ENCODE measurements at regions not wholly inside any gene's neighbourhood (a gene's known extent, or its start where the extent isn't known, plus 50 kb on each side); places are given as distances from the start of the nearest gene placed in this dataset.

DNA sequence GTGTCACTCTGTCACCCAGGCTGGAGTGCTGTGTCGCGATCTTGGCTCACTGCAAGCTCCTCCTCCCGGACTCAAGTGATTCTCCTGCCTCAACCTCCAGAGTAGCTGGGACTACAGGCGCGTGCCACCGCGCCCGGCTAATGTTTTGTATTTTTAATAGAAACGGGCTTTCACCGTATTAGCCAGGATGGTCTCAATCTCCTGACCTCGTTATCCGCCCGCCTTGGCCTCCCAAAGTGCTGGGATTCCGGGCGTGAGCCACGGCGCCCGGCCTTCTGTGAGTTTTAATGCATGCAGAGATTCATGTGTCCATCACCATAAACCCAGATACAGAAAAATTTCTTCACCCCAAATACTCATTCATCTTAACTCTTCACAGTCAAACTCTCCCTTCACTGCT is 1046.7 kb downstream of the CDH9 start:
- ChIA-PET CTCF (ENCODE audit: low intra/inter-chr PET ratio, low total read pairs) (no interaction called here), POLR2A (no interaction called here)
- Histone ChIP-seq H3K9me3 (ENCODE audit: low read length) (peaks cover 19% of the 10 kb centered on the region), H4K20me1 (ENCODE audit: insufficient read depth, low read length) (no peaks in the 10 kb centered on the region), H3K27ac (ENCODE audit: extremely low read length, insufficient read depth, low read length) (no peak overlapping the region), H3K4me1 (ENCODE audit: insufficient read depth, low read length) (no peaks in the 10 kb centered on the region), H3K36me3 (replicated peaks in 1 of 2; ENCODE audit: control insufficient read depth in 1 of 2, insufficient read depth in 2 of 2, low read length in 2 of 2) (no peaks in the 10 kb centered on the region), H3K4me3 (replicated peaks in 1 of 3; ENCODE audit: insufficient read depth in 1 of 3, low read depth in 2 of 3, low read length in 3 of 3) (no peak overlapping the region), H3K9ac (ENCODE audit: insufficient read depth, low read depth, low read length) (no peak overlapping the region), H3K4me2 (ENCODE audit: low read depth, low read length) (no peak overlapping the region), H3K79me2 (ENCODE audit: insufficient read depth, low read length) (no peaks in the 10 kb centered on the region), H3K27me3 (ENCODE audit: control insufficient read depth in 1 of 2, insufficient read depth in 2 of 2, low read length in 2 of 2) (no peaks in the 10 kb centered on the region), H2AFZ (ENCODE audit: low read length) (no peak overlapping the region)
- in situ Hi-C loops (cut with HindIII; ENCODE audit: extremely low pct_ligation_motif_present, low pct_unique_long_range_greater_than_20kb) (no loop called here), intact Hi-C loops (cut with micrococcal nuclease; ENCODE audit: unreplicated experiment) (no loop called here)
- BruUV-seq (replicated peaks): no TSS peak
- no peak for TF ChIP-seq NFE2L2 (IDR thresholded peaks at IDR 0.05; ENCODE audit: low read length)
- TF ChIP-seq HNRNPL (IDR thresholded peaks at IDR 0.05; ENCODE audit: low read depth, low read length): no peak
- TF ChIP-seq, protein P1, sequence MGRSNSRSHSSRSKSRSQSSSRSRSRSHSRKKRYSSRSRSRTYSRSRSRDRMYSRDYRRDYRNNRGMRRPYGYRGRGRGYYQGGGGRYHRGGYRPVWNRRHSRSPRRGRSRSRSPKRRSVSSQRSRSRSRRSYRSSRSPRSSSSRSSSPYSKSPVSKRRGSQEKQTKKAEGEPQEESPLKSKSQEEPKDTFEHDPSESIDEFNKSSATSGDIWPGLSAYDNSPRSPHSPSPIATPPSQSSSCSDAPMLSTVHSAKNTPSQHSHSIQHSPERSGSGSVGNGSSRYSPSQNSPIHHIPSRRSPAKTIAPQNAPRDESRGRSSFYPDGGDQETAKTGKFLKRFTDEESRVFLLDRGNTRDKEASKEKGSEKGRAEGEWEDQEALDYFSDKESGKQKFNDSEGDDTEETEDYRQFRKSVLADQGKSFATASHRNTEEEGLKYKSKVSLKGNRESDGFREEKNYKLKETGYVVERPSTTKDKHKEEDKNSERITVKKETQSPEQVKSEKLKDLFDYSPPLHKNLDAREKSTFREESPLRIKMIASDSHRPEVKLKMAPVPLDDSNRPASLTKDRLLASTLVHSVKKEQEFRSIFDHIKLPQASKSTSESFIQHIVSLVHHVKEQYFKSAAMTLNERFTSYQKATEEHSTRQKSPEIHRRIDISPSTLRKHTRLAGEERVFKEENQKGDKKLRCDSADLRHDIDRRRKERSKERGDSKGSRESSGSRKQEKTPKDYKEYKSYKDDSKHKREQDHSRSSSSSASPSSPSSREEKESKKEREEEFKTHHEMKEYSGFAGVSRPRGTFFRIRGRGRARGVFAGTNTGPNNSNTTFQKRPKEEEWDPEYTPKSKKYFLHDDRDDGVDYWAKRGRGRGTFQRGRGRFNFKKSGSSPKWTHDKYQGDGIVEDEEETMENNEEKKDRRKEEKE (IDR thresholded peaks at IDR 0.05): no peak
- no peak for TF ChIP-seq ZNF558 (CRISPR knock-in tag; IDR thresholded peaks at IDR 0.05; ENCODE audit: borderline replicate concordance)
- no peak for TF ChIP-seq ZNF20 (CRISPR knock-in tag; IDR thresholded peaks at IDR 0.05)
- no peak for TF ChIP-seq ZNF230 (CRISPR knock-in tag; IDR thresholded peaks at IDR 0.05)
- TF ChIP-seq, protein P2, sequence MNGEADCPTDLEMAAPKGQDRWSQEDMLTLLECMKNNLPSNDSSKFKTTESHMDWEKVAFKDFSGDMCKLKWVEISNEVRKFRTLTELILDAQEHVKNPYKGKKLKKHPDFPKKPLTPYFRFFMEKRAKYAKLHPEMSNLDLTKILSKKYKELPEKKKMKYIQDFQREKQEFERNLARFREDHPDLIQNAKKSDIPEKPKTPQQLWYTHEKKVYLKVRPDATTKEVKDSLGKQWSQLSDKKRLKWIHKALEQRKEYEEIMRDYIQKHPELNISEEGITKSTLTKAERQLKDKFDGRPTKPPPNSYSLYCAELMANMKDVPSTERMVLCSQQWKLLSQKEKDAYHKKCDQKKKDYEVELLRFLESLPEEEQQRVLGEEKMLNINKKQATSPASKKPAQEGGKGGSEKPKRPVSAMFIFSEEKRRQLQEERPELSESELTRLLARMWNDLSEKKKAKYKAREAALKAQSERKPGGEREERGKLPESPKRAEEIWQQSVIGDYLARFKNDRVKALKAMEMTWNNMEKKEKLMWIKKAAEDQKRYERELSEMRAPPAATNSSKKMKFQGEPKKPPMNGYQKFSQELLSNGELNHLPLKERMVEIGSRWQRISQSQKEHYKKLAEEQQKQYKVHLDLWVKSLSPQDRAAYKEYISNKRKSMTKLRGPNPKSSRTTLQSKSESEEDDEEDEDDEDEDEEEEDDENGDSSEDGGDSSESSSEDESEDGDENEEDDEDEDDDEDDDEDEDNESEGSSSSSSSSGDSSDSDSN (CRISPR knock-in tag; IDR thresholded peaks at IDR 0.05): no peak
- TF ChIP-seq, protein P3, sequence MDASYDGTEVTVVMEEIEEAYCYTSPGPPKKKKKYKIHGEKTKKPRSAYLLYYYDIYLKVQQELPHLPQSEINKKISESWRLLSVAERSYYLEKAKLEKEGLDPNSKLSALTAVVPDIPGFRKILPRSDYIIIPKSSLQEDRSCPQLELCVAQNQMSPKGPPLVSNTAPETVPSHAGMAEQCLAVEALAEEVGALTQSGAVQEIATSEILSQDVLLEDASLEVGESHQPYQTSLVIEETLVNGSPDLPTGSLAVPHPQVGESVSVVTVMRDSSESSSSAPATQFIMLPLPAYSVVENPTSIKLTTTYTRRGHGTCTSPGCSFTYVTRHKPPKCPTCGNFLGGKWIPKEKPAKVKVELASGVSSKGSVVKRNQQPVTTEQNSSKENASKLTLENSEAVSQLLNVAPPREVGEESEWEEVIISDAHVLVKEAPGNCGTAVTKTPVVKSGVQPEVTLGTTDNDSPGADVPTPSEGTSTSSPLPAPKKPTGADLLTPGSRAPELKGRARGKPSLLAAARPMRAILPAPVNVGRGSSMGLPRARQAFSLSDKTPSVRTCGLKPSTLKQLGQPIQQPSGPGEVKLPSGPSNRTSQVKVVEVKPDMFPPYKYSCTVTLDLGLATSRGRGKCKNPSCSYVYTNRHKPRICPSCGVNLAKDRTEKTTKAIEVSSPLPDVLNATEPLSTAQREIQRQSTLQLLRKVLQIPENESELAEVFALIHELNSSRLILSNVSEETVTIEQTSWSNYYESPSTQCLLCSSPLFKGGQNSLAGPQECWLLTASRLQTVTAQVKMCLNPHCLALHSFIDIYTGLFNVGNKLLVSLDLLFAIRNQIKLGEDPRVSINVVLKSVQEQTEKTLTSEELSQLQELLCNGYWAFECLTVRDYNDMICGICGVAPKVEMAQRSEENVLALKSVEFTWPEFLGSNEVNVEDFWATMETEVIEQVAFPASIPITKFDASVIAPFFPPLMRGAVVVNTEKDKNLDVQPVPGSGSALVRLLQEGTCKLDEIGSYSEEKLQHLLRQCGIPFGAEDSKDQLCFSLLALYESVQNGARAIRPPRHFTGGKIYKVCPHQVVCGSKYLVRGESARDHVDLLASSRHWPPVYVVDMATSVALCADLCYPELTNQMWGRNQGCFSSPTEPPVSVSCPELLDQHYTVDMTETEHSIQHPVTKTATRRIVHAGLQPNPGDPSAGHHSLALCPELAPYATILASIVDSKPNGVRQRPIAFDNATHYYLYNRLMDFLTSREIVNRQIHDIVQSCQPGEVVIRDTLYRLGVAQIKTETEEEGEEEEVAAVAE (CRISPR knock-in tag; IDR thresholded peaks at IDR 0.05; ENCODE audit: borderline replicate concordance): no peak
- TF ChIP-seq HMG20B (CRISPR knock-in tag; conservative IDR thresholded peaks at IDR 0.05): no peak
- no peak for FAIRE-seq
- no peak for ATAC-seq
- no peak for DNase-seq (ENCODE audit: low spot score)
- 71% methylated on average over 18 of the region's 18 CpGs for WGBS (ENCODE audit: low lambda C conversion rate)
